ENCODE measurements at regions not wholly inside any gene's neighbourhood (a gene's known extent, or its start where the extent isn't known, plus 50 kb on each side); places are given as distances from the start of the nearest gene placed in this dataset.

GRCh38 chr4:4808086-4808485 lies 51.4 kb upstream of the MSX1 start:
- no peak for DNase-seq

GRCh38 chr4:4805887-4806286 lies 53.6 kb upstream of the MSX1 start:
- no peak for DNase-seq

GRCh38 chr4:4803912-4804296 lies 55.6 kb upstream of the MSX1 start:
- DNase-seq = no peak

- DNase-seq = no peak
These were observed 56.1 kb upstream of the MSX1 start for GRCh38 chr4:4803216-4803911.

GRCh38 chr4:4800646-4801408 lies 58.6 kb upstream of the MSX1 start:
- DNase-seq = no peak

GRCh38 chr4:4794421-4794820 lies 65.0 kb upstream of the MSX1 start:
- no peak for DNase-seq

GRCh38 chr4:4792466-4792865 lies 67.0 kb upstream of the MSX1 start:
- no peak for DNase-seq

GRCh38 chr4:4791299-4792111 lies 68.0 kb upstream of the MSX1 start:
- no peak for DNase-seq

- DNase-seq = no peak
These were observed 70.0 kb upstream of the MSX1 start for GRCh38 chr4:4789462-4789861.

- no peak for DNase-seq
These were observed 70.9 kb upstream of the MSX1 start for GRCh38 chr4:4788573-4788972.

GRCh38 chr4:4787421-4787820 lies 72.0 kb upstream of the MSX1 start:
- DNase-seq = no peak

- no peak for DNase-seq
These were observed 75.1 kb upstream of the MSX1 start for GRCh38 chr4:4784379-4784778.

GRCh38 chr4:4783847-4784246 lies 75.6 kb upstream of the MSX1 start:
- no peak for DNase-seq

- DNase-seq = no peak
These were observed 76.5 kb upstream of the MSX1 start for GRCh38 chr4:4782969-4783368.

- DNase-seq = no peak
These were observed 77.3 kb upstream of the MSX1 start for GRCh38 chr4:4781936-4782707.

- no peak for DNase-seq
These were observed 78.7 kb upstream of the MSX1 start for GRCh38 chr4:4780729-4781244.

- DNase-seq = no peak
These were observed 80.0 kb upstream of the MSX1 start for GRCh38 chr4:4779486-4779885.

- no peak for DNase-seq
These were observed 80.4 kb upstream of the MSX1 start for GRCh38 chr4:4779054-4779453.

- DNase-seq = no peak
These were observed 80.9 kb upstream of the MSX1 start for GRCh38 chr4:4778554-4778953.

GRCh38 chr4:4776934-4777333 lies 82.5 kb upstream of the MSX1 start:
- no peak for DNase-seq

- no peak for DNase-seq
These were observed 83.1 kb upstream of the MSX1 start for GRCh38 chr4:4776335-4776734.

GRCh38 chr4:4775493-4776004 lies 83.9 kb upstream of the MSX1 start:
- no peak for DNase-seq

GRCh38 chr4:4772534-4772933 lies 86.9 kb upstream of the MSX1 start:
- no peak for DNase-seq

All from activated T-cell treated with anti-CD3 and anti-CD28 coated beads, Interleukin-2, amount 50 U/mL, for 48 hours (primary cell).